Heart right ventricle (tissue), 16 donors: ENCODE measurements at regions not wholly inside any gene's neighbourhood (a gene's known extent, or its start where the extent isn't known, plus 50 kb on each side); places are given as distances from the start of the nearest gene placed in this dataset.
"Not testable (repeated sequence)": the region's sequence is repeated elsewhere in the genome, so short reads cannot be mapped to it uniquely, and the experiment has no call there.

Experiments used
- ATAC-seq, 8 donors: fragments of 200-7000 bp; cut with Tn5 transposase; one replicate each; pipeline ENCODE4 v1.9.1; 2020; ENCODE audit warnings: mild to moderate bottlenecking in 8 of 8, moderate library complexity in 8 of 8, moderate number of reproducible peaks in 1 of 8
- DNase-seq, 2 donors: peaks; one replicate each; pipeline ENCODE4 v3.0.0-alpha.2; 2020
- H3K27ac ChIP-seq, 10 donors: fragments of 200-600 bp; sonication (generic) in 2 of 10; one replicate each; pipeline versions ENCODE4 v1.5.0 to v1.8.0; 2020 to 2022; ENCODE audit warnings: mild to moderate bottlenecking in 3 of 10
- H3K27me3 ChIP-seq, 7 donors: fragments of 200-600 bp; one replicate each; pipeline ENCODE4 v1.8.0; 2021 to 2022; ENCODE audit warnings: mild to moderate bottlenecking in 2 of 7
- H3K36me3 ChIP-seq, 9 donors: fragments of 200-600 bp; sonication (generic) in 1 of 9; one replicate each; pipeline versions ENCODE4 v1.5.0 to v1.8.0; 2020 to 2022; ENCODE audit warnings: mild to moderate bottlenecking in 2 of 9
- H3K4me1 ChIP-seq, 9 donors: fragments of 200-600 bp; sonication (generic) in 1 of 9; one replicate each; pipeline versions ENCODE4 v1.5.0 to v1.8.0; 2020 to 2022; ENCODE audit warnings: mild to moderate bottlenecking in 4 of 9
- H3K4me3 ChIP-seq, 10 donors: fragments of 200-600 bp; sonication (generic) in 2 of 10; one replicate each; pipeline versions ENCODE4 v1.5.0 to v1.8.0; 2020 to 2022; ENCODE audit warnings: mild to moderate bottlenecking in 7 of 10, moderate library complexity in 2 of 10
- H3K9me3 ChIP-seq, 11 donors: fragments of 200-600 bp in 10 of 11; sonication (generic) in 2 of 11; one replicate each; pipeline versions ENCODE4 v1.5.0 to v1.8.0; 2013 to 2022; ENCODE audit warnings: mild to moderate bottlenecking in 2 of 11, control low read depth in 1 of 11, moderate library complexity in 1 of 11
- WGBS, 2 donors: extraction: QIAGEN DNeasy Blood & Tissue Kit; methylation state at CpG; one replicate each; pipeline ENCODE4 v1.1.7; 2013; ENCODE audit warnings: inconsistent platforms in 1 of 2; 5-methylcytosine and 5-hydroxymethylcytosine counted together
- intact Hi-C, 10 donors: fragments of 100-400 bp; cut with DNase I; formaldehyde crosslinking; loops; one replicate each; pipeline versions ENCODE4 v1.11.1 to v1.14.2; 2022
- TF ChIP-seq, protein P1 (sequence below), 9 donors: fragments of 200-600 bp; sonication (generic) in 2 of 9; IDR thresholded peaks; one replicate each; pipeline versions ENCODE4 v1.5.0 to v1.8.0; 2021 to 2022; ENCODE audit warnings: antibody characterized with exemption in 9 of 9, mild to moderate bottlenecking in 5 of 9, moderate library complexity in 1 of 9
- donor health status: Arrhythmogenic right ventricular cardiomyopathy.
- donor health status: ischemic (EF 13 %, LVEDD 7.1; RV severe dilation, severe dysfunction).
- donor health status: healthy with polysubstance abuse.
- donor health status: DM: no; HTN: yes; CAD: no.
- donor health status: DM: no; HTN: no; CAD: no.
- donor health status: ischemic (EF 25% LVEDD 6.9; RV normal size, moderate dysfunction).
- donor health status: ischemic (EF 25% LVEDD 5.7; RV mildly dilated, moderate dysfunction).
- donor health status: healthy.
- donor health status: DM: yes; HTN: yes; CAD: no.
- donor health status: Ischemic cardiomyopathy.
- donor health status: ischemic (EF 35%, LVEDD 5.7; RV mildly dilated, moderate dysfunction).
- donor health status: nonischemic (EF 11% LVEDD 7.7; RV severe dilation, severe dysfunction).
- donor health status: DM: yes; HTN: yes; CAD: no.
- donor health status: PGD.
- donor health status: ischemic (EF 29% LVEDD 5.4; RV normal size, mild dysfunction).
- donor health status: nonischemic (EF 23%, LVEDD 6.1; RV moderate dilation, normal function).

DNA sequence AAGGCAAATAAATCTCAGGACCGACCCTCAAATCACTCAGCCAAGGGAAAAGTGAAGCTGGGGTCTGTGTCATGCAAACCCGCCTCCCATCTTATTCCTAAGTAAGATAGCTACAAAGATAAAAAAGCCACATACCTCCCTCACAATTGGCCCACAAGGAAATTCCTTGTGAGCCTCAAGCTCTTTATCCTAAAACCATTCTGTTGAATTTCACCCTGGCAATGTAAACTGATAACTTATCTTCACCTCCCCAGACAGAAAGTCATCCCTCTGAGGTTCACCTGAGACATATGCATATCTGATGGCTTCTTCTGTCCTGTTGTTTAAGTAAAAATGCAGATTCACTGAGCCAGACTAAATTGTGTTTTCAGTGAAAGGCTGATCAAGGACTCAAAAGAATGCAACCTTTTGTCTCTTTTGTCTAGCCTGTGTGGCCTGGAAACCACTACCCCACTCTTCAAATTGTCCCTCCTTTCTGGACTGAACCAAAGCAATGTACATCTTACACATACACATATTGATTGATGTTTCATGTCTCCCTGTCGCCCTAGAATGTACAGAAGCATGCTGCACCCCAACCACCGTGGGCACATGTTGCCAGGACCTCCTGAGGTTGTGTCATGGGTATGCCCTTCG is 91.3 kb downstream of the MFAP3L start:
- ATAC-seq (no peak), DNase-seq (no peak)
- Histone ChIP-seq H3K36me3 (no peaks in the 10 kb centered on the region), H3K27ac (no peak overlapping the region), H3K4me3 (no peak overlapping the region), H3K4me1 (no peaks in the 10 kb centered on the region), H3K27me3 (no peaks in the 10 kb centered on the region), H3K9me3 (peaks cover 0 to 7% (median 0%) of the 10 kb centered on the region in 11 donors)
- 81 to 82% methylated on average over 5 of the region's 5 CpGs for whole genome bisulfite sequencing, 2 donors
- TF ChIP-seq, protein P1, sequence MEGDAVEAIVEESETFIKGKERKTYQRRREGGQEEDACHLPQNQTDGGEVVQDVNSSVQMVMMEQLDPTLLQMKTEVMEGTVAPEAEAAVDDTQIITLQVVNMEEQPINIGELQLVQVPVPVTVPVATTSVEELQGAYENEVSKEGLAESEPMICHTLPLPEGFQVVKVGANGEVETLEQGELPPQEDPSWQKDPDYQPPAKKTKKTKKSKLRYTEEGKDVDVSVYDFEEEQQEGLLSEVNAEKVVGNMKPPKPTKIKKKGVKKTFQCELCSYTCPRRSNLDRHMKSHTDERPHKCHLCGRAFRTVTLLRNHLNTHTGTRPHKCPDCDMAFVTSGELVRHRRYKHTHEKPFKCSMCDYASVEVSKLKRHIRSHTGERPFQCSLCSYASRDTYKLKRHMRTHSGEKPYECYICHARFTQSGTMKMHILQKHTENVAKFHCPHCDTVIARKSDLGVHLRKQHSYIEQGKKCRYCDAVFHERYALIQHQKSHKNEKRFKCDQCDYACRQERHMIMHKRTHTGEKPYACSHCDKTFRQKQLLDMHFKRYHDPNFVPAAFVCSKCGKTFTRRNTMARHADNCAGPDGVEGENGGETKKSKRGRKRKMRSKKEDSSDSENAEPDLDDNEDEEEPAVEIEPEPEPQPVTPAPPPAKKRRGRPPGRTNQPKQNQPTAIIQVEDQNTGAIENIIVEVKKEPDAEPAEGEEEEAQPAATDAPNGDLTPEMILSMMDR (IDR thresholded peaks at IDR 0.05) = no peak
- intact Hi-C loops = no loop called here

DNA sequence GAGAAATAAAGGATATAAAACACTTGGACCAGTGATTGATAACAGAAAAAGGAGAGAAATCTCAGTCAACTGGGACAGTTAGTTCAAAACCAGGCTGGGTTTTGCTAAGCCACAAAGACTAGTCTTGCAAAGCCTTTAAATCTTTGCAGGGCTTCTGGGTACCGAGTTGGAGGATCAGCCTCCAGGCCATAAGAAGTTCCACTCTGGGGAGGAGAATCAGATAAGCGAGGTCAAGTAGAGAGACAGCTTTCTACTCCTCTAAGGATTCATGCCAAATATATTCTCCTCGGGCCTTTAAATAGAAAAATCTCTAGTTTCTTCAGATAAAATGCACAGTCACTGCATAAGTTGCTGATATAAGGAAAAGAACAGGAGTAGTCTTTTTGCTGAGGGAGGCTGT is 92.7 kb downstream of the MFAP3L start:
- WGBS, 2 donors = 51 to 52% methylated on average over 3 of the region's 3 CpGs
- Histone ChIP-seq H3K4me1 (no peaks in the 10 kb centered on the region), H3K27me3 (no peaks in the 10 kb centered on the region), H3K36me3 (no peaks in the 10 kb centered on the region), H3K9me3 (peaks cover 0 to 7% (median 0%) of the 10 kb centered on the region in 11 donors), H3K4me3 (no peak overlapping the region), H3K27ac (no peak overlapping the region)
- TF ChIP-seq, protein P1 (IDR thresholded peaks at IDR 0.05) = no peak
- DNase-seq = no peak
- intact Hi-C loops = no loop called here
- ATAC-seq = no peak

DNA sequence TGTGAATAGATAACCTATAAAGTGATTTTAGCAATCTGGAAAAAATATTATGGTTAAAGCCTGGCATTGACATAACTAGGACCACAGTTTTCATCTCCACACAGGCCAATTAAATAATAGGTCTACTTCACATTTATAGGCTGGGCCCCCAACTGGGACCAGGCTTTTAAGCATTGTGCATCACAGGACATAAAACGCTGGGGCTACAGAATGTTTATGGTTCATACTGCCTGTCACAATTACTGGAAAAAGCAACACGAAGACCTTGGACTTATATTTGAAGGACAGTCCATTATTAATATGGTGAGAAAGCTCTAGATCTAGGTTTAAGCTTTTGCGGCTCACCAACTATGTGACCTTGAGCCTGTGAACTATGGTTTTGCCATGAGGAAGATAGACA is 94.2 kb downstream of the MFAP3L start:
- peaks cover 0 to 7% (median 3%) of the 10 kb centered on the region in 7 donors for H3K27me3 ChIP-seq
- no peak overlapping the region for H3K4me3 ChIP-seq
- H3K27ac ChIP-seq = no peak overlapping the region
- H3K9me3 ChIP-seq = peaks cover 0 to 7% (median 0%) of the 10 kb centered on the region in 11 donors
- DNase-seq = no peak
- no peak for ATAC-seq
- intact Hi-C loops = no loop called here
- H3K4me1 ChIP-seq = no peaks in the 10 kb centered on the region
- no peaks in the 10 kb centered on the region for H3K36me3 ChIP-seq
- TF ChIP-seq, protein P1 (IDR thresholded peaks at IDR 0.05) = no peak
- 85 to 89% methylated on average over 3 of the region's 3 CpGs for WGBS, 2 donors

DNA sequence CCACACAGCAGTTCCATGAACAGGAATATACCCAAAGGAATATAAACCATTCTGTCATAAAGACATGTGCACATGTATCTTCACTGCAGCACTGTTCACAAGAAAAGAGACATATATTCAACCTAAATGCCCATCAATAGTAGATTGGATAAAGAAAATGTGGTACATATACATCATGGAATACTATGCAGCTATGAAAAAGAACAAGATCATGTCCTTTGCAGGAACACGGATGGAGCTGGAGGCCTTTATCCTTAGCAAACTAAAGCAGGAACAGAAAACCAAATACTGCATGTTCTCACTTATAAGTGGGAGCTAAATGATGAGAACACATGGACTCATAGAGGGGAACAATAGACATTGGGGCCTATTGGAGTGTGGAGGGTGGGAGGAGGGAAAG is 95.4 kb downstream of the MFAP3L start:
- H3K27ac ChIP-seq, H3K9me3 ChIP-seq, DNase-seq, H3K36me3 ChIP-seq, H3K4me1 ChIP-seq, ATAC-seq, H3K4me3 ChIP-seq, intact Hi-C loops: not testable (repeated sequence)
- 76 to 77% methylated on average over 1 of the region's 1 CpG for WGBS, 2 donors
- peaks cover 0 to 14% (median 3%) of the 10 kb centered on the region in 7 donors for H3K27me3 ChIP-seq

DNA sequence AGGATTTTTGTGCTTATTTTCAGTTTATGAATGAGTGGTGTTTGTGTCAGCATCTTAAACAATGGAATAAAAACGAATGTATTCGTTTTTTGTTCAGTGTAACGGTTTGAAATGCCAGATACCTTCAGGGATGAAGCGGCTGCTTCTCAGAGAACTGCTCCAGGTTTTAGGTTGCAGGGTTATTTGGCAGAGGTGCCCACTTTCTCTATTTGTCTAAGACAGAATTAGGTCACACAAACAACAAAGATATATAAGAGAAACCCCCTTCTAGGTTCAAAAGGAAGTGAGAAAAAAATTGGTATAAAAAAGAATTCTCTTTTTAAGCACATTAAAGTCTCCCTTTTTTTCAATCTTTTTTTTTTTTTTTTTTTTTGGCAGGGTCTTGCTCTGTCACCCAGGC is 98.9 kb downstream of the MFAP3L start:
- ATAC-seq = no peak
- peaks cover 0 to 7% (median 0%) of the 10 kb centered on the region in 11 donors for H3K9me3 ChIP-seq
- intact Hi-C loops = no loop called here
- H3K36me3 ChIP-seq = no peaks in the 10 kb centered on the region
- no peak overlapping the region for H3K4me3 ChIP-seq
- no peak for DNase-seq
- no peak overlapping the region for H3K27ac ChIP-seq
- TF ChIP-seq, protein P1 (IDR thresholded peaks at IDR 0.05) = no peak
- peaks cover 0 to 22% (median 4%) of the 10 kb centered on the region in 7 donors for H3K27me3 ChIP-seq
- H3K4me1 ChIP-seq = no peaks in the 10 kb centered on the region
- WGBS, 2 donors = 77 to 80% methylated on average over 4 of the region's 4 CpGs
